H1 (cell line): ENCODE measurements at regions not wholly inside any gene's neighbourhood (a gene's known extent, or its start where the extent isn't known, plus 50 kb on each side); places are given as distances from the start of the nearest gene placed in this dataset.

Source experiments
- ASH2L ChIP-seq: fragments of 200-600, 300-600 bp; sonication (generic); IDR thresholded peaks from one replicate; pipeline ENCODE4 v1.7.1; 2017; ENCODE audit warnings: low read length
- CBX5 ChIP-seq: fragments of 300-800, 300-1000 bp; sonication (generic); IDR thresholded peaks from 2 replicates; pipeline ENCODE4 v1.7.1; 2016; ENCODE audit warnings: antibody characterized with exemption, low read length, low read depth
- GTF2F1 ChIP-seq: IDR thresholded peaks from 2 replicates; pipeline ENCODE4 v1.6.1; 2012; ENCODE audit warnings: low read depth, low read length, improper control_type of control experiment, borderline replicate concordance
- JUND ChIP-seq: IDR thresholded peaks from 2 replicates; pipeline ENCODE4 v1.6.1; 2011; ENCODE audit warnings: mild to moderate bottlenecking, improper control_type of control experiment, low read length
- NANOG ChIP-seq: IDR thresholded peaks from 2 replicates; pipeline ENCODE4 v1.6.1; 2011; ENCODE audit warnings: low read length, low read depth, mild to moderate bottlenecking, inconsistent platforms; ENCODE audit not compliant: insufficient read depth, poor library complexity, severe bottlenecking
- PHF8 ChIP-seq: fragments of 200-600 bp; sonication (generic); conservative IDR thresholded peaks from 2 replicates; pipeline ENCODE4 v1.7.1; 2012; ENCODE audit warnings: low read depth, mild to moderate bottlenecking, inconsistent platforms, low read length, moderate library complexity
- POU5F1 ChIP-seq: IDR thresholded peaks from 2 replicates; pipeline ENCODE4 v1.6.1; 2011; ENCODE audit warnings: low read depth, mild to moderate bottlenecking, low read length, moderate library complexity
- SIX5 ChIP-seq: IDR thresholded peaks from 2 replicates; pipeline ENCODE4 v1.6.1; 2011; ENCODE audit warnings: mild to moderate bottlenecking, low read depth, low read length
- SUZ12 ChIP-seq: fragments of 200-600 bp; sonication (generic); IDR thresholded peaks from 2 replicates; pipeline ENCODE4 v1.6.1; 2012; ENCODE audit warnings: mild to moderate bottlenecking, inconsistent platforms, low read length, moderate library complexity, mixed read lengths
- TBP ChIP-seq: IDR thresholded peaks from 2 replicates; pipeline ENCODE4 v1.6.1; 2011; ENCODE audit warnings: low read depth, low read length, improper control_type of control experiment
- ZNF274 ChIP-seq: IDR thresholded peaks from 2 replicates; pipeline ENCODE4 v1.7.0; 2012; ENCODE audit warnings: low read length, borderline replicate concordance; ENCODE audit errors: extremely low read depth
- TF ChIP-seq, protein P1 (sequence below): fragments of 300-600 bp; sonication (generic); IDR thresholded peaks from 2 replicates; pipeline ENCODE4 v1.7.1; 2012; ENCODE audit warnings: low read length, moderate library complexity, mild to moderate bottlenecking, inconsistent platforms; ENCODE audit not compliant: insufficient replicate concordance
- TF ChIP-seq, protein P2 (sequence below): IDR thresholded peaks from 2 replicates; pipeline ENCODE4 v1.6.1; 2011; ENCODE audit warnings: low read depth, mild to moderate bottlenecking, low read length; ENCODE audit not compliant: insufficient read depth

DNA sequence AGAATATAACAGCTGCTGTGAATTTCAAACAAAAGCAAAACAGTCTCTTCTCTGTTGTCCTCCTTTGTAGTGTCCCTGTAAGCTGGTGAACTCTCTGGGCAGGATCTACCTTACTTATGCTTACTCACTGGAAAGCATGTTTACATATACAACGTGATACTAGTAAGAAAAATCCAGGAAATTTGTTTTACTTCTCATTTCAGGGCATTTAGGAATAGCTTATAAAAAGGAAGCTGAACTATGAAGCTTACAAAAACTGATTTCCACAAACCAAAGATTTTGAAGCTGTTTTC is 311.0 kb downstream of the NOVA1 start (continued):
- TF ChIP-seq, protein P1, sequence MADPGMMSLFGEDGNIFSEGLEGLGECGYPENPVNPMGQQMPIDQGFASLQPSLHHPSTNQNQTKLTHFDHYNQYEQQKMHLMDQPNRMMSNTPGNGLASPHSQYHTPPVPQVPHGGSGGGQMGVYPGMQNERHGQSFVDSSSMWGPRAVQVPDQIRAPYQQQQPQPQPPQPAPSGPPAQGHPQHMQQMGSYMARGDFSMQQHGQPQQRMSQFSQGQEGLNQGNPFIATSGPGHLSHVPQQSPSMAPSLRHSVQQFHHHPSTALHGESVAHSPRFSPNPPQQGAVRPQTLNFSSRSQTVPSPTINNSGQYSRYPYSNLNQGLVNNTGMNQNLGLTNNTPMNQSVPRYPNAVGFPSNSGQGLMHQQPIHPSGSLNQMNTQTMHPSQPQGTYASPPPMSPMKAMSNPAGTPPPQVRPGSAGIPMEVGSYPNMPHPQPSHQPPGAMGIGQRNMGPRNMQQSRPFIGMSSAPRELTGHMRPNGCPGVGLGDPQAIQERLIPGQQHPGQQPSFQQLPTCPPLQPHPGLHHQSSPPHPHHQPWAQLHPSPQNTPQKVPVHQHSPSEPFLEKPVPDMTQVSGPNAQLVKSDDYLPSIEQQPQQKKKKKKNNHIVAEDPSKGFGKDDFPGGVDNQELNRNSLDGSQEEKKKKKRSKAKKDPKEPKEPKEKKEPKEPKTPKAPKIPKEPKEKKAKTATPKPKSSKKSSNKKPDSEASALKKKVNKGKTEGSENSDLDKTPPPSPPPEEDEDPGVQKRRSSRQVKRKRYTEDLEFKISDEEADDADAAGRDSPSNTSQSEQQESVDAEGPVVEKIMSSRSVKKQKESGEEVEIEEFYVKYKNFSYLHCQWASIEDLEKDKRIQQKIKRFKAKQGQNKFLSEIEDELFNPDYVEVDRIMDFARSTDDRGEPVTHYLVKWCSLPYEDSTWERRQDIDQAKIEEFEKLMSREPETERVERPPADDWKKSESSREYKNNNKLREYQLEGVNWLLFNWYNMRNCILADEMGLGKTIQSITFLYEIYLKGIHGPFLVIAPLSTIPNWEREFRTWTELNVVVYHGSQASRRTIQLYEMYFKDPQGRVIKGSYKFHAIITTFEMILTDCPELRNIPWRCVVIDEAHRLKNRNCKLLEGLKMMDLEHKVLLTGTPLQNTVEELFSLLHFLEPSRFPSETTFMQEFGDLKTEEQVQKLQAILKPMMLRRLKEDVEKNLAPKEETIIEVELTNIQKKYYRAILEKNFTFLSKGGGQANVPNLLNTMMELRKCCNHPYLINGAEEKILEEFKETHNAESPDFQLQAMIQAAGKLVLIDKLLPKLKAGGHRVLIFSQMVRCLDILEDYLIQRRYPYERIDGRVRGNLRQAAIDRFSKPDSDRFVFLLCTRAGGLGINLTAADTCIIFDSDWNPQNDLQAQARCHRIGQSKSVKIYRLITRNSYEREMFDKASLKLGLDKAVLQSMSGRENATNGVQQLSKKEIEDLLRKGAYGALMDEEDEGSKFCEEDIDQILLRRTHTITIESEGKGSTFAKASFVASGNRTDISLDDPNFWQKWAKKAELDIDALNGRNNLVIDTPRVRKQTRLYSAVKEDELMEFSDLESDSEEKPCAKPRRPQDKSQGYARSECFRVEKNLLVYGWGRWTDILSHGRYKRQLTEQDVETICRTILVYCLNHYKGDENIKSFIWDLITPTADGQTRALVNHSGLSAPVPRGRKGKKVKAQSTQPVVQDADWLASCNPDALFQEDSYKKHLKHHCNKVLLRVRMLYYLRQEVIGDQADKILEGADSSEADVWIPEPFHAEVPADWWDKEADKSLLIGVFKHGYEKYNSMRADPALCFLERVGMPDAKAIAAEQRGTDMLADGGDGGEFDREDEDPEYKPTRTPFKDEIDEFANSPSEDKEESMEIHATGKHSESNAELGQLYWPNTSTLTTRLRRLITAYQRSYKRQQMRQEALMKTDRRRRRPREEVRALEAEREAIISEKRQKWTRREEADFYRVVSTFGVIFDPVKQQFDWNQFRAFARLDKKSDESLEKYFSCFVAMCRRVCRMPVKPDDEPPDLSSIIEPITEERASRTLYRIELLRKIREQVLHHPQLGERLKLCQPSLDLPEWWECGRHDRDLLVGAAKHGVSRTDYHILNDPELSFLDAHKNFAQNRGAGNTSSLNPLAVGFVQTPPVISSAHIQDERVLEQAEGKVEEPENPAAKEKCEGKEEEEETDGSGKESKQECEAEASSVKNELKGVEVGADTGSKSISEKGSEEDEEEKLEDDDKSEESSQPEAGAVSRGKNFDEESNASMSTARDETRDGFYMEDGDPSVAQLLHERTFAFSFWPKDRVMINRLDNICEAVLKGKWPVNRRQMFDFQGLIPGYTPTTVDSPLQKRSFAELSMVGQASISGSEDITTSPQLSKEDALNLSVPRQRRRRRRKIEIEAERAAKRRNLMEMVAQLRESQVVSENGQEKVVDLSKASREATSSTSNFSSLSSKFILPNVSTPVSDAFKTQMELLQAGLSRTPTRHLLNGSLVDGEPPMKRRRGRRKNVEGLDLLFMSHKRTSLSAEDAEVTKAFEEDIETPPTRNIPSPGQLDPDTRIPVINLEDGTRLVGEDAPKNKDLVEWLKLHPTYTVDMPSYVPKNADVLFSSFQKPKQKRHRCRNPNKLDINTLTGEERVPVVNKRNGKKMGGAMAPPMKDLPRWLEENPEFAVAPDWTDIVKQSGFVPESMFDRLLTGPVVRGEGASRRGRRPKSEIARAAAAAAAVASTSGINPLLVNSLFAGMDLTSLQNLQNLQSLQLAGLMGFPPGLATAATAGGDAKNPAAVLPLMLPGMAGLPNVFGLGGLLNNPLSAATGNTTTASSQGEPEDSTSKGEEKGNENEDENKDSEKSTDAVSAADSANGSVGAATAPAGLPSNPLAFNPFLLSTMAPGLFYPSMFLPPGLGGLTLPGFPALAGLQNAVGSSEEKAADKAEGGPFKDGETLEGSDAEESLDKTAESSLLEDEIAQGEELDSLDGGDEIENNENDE, result no peak
- TF ChIP-seq ASH2L, result no peak
- no peak for TF ChIP-seq ZNF274
- no peak for TF ChIP-seq SIX5
- TF ChIP-seq GTF2F1, result no peak
- no peak for TF ChIP-seq CBX5
- no peak for TF ChIP-seq NANOG
- TF ChIP-seq TBP, result no peak
- TF ChIP-seq PHF8, result no peak
- no peak for TF ChIP-seq JUND
- TF ChIP-seq POU5F1, result no peak
- no peak for TF ChIP-seq SUZ12
- TF ChIP-seq, protein P2, sequence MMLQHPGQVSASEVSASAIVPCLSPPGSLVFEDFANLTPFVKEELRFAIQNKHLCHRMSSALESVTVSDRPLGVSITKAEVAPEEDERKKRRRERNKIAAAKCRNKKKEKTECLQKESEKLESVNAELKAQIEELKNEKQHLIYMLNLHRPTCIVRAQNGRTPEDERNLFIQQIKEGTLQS, result no peak
